NCI-H1092 treated with DMSO at 0.1 percent for 48 hours (cell line): ENCODE measurements at regions not wholly inside any gene's neighbourhood (a gene's known extent, or its start where the extent isn't known, plus 50 kb on each side); places are given as distances from the start of the nearest gene placed in this dataset.

Experiments used
- DNase-seq: peaks from one replicate; lab custom pipeline; 2025; lab: John Stamatoyannopoulos, UW

GRCh38 chr10:8981277-8981676, 926.8 kb downstream of the GATA3 start:
- no peak for DNase-seq

- no peak for DNase-seq
These were observed 931.2 kb downstream of the GATA3 start for GRCh38 chr10:8985651-8986050.

GRCh38 chr10:8986975-8987374, 932.5 kb downstream of the GATA3 start:
- DNase-seq, result no peak

- no peak for DNase-seq
These were observed 933.2 kb downstream of the GATA3 start for GRCh38 chr10:8987712-8988111.

- DNase-seq, result no peak
These were observed 935.9 kb downstream of the GATA3 start for GRCh38 chr10:8990280-8990987.

- DNase-seq, result no peak
These were observed 937.5 kb downstream of the GATA3 start for GRCh38 chr10:8992009-8992408.

GRCh38 chr10:8993864-8994263, 939.4 kb downstream of the GATA3 start:
- DNase-seq, result no peak

- no peak for DNase-seq
These were observed 944.3 kb downstream of the GATA3 start for GRCh38 chr10:8998751-8999150.

GRCh38 chr10:9003122-9003521, 948.6 kb downstream of the GATA3 start:
- DNase-seq, result no peak

- no peak for DNase-seq
These were observed 950.2 kb downstream of the GATA3 start for GRCh38 chr10:9004736-9005135.

- DNase-seq, result no peak
These were observed 955.0 kb downstream of the GATA3 start for GRCh38 chr10:9009505-9009904.

GRCh38 chr10:9010093-9010492, 955.6 kb downstream of the GATA3 start:
- no peak for DNase-seq

GRCh38 chr10:9010931-9011670, 956.6 kb downstream of the GATA3 start:
- DNase-seq, result no peak

- no peak for DNase-seq
These were observed 957.8 kb downstream of the GATA3 start for GRCh38 chr10:9012312-9012711.

- DNase-seq, result no peak
These were observed 960.5 kb downstream of the GATA3 start for GRCh38 chr10:9015005-9015404.

GRCh38 chr10:9015447-9015846, 961.0 kb downstream of the GATA3 start:
- no peak for DNase-seq

- DNase-seq, result no peak
These were observed 962.4 kb downstream of the GATA3 start for GRCh38 chr10:9016930-9017329.

GRCh38 chr10:9018195-9019173, 964.0 kb downstream of the GATA3 start:
- no peak for DNase-seq

- DNase-seq, result no peak
These were observed 968.7 kb downstream of the GATA3 start for GRCh38 chr10:9023206-9023605.

GRCh38 chr10:9024210-9024609, 969.7 kb downstream of the GATA3 start:
- no peak for DNase-seq

- DNase-seq, result no peak
These were observed 973.7 kb downstream of the GATA3 start for GRCh38 chr10:9028231-9028630.

GRCh38 chr10:9035355-9035754, 980.9 kb downstream of the GATA3 start:
- DNase-seq, result no peak
